IPS-15b (cell line): ENCODE measurements at regions not wholly inside any gene's neighbourhood (a gene's known extent, or its start where the extent isn't known, plus 50 kb on each side); places are given as distances from the start of the nearest gene placed in this dataset.

ENCODE experiments used
- H3K27me3 ChIP-seq: one replicate; pipeline ENCODE4 v1.6.1; 2013; ENCODE audit warnings: low read length; ENCODE audit not compliant: control insufficient read depth, insufficient read depth
- H3K36me3 ChIP-seq: one replicate; pipeline ENCODE4 v1.6.1; 2013; ENCODE audit warnings: low read length; ENCODE audit not compliant: control insufficient read depth, insufficient read depth
- H3K4me1 ChIP-seq: one replicate; pipeline ENCODE4 v1.6.1; 2013; ENCODE audit warnings: mild to moderate bottlenecking, low read length; ENCODE audit not compliant: control insufficient read depth, insufficient read depth
- H3K4me3 ChIP-seq: one replicate; pipeline ENCODE4 v1.5.1; 2013; ENCODE audit warnings: low read depth, low read length
- H3K9ac ChIP-seq: one replicate; pipeline ENCODE4 v1.6.1; 2013; ENCODE audit warnings: low read depth, mild to moderate bottlenecking, low read length
- H3K9me3 ChIP-seq: one replicate; pipeline ENCODE4 v1.6.1; 2013; ENCODE audit warnings: mild to moderate bottlenecking, low read length; ENCODE audit not compliant: control insufficient read depth, insufficient read depth

- no peaks in the 10 kb centered on the region for H3K27me3 ChIP-seq
- H3K4me1 ChIP-seq, result no peaks in the 10 kb centered on the region
- H3K36me3 ChIP-seq, result no peaks in the 10 kb centered on the region
- H3K9me3 ChIP-seq, result no peaks in the 10 kb centered on the region
- no peak overlapping the region for H3K4me3 ChIP-seq
- no peak overlapping the region for H3K9ac ChIP-seq
These were observed 322.5 kb upstream of the SORL1-AS1 start for GRCh38 chr11:121775276-121775675.

GRCh38 chr11:121773076-121773475, 320.3 kb upstream of the SORL1-AS1 start:
- Histone ChIP-seq H3K9me3 (no peaks in the 10 kb centered on the region), H3K4me1 (no peaks in the 10 kb centered on the region), H3K36me3 (no peaks in the 10 kb centered on the region), H3K9ac (no peak overlapping the region), H3K27me3 (no peaks in the 10 kb centered on the region), H3K4me3 (no peak overlapping the region)

- no peak overlapping the region for H3K9ac ChIP-seq
- no peaks in the 10 kb centered on the region for H3K36me3 ChIP-seq
- no peaks in the 10 kb centered on the region for H3K27me3 ChIP-seq
- no peaks in the 10 kb centered on the region for H3K9me3 ChIP-seq
- H3K4me1 ChIP-seq, result no peaks in the 10 kb centered on the region
- H3K4me3 ChIP-seq, result no peak overlapping the region
These were observed 318.3 kb upstream of the SORL1-AS1 start for GRCh38 chr11:121770939-121771595.

- Histone ChIP-seq H3K27me3 (no peaks in the 10 kb centered on the region), H3K9me3 (no peaks in the 10 kb centered on the region), H3K4me3 (no peak overlapping the region), H3K36me3 (no peaks in the 10 kb centered on the region), H3K9ac (no peak overlapping the region), H3K4me1 (no peaks in the 10 kb centered on the region)
These were observed 316.4 kb upstream of the SORL1-AS1 start for GRCh38 chr11:121769191-121769590.

- Histone ChIP-seq H3K4me3 (no peak overlapping the region), H3K9ac (no peak overlapping the region), H3K9me3 (no peaks in the 10 kb centered on the region), H3K4me1 (no peaks in the 10 kb centered on the region), H3K36me3 (no peaks in the 10 kb centered on the region), H3K27me3 (no peaks in the 10 kb centered on the region)
These were observed 314.7 kb upstream of the SORL1-AS1 start for GRCh38 chr11:121767433-121767832.

- Histone ChIP-seq H3K4me3 (no peak overlapping the region), H3K36me3 (no peaks in the 10 kb centered on the region), H3K27me3 (no peaks in the 10 kb centered on the region), H3K9me3 (no peaks in the 10 kb centered on the region), H3K9ac (no peak overlapping the region), H3K4me1 (no peaks in the 10 kb centered on the region)
These were observed 314.2 kb upstream of the SORL1-AS1 start for GRCh38 chr11:121766991-121767390.

GRCh38 chr11:121766166-121766565, 313.4 kb upstream of the SORL1-AS1 start:
- Histone ChIP-seq H3K36me3 (no peaks in the 10 kb centered on the region), H3K27me3 (no peaks in the 10 kb centered on the region), H3K4me1 (no peaks in the 10 kb centered on the region), H3K9me3 (no peaks in the 10 kb centered on the region), H3K4me3 (no peak overlapping the region), H3K9ac (no peak overlapping the region)

GRCh38 chr11:121763526-121763925, 310.8 kb upstream of the SORL1-AS1 start:
- no peak overlapping the region for H3K9ac ChIP-seq
- H3K9me3 ChIP-seq, result no peaks in the 10 kb centered on the region
- H3K4me1 ChIP-seq, result no peaks in the 10 kb centered on the region
- no peak overlapping the region for H3K4me3 ChIP-seq
- peaks cover under 1% of the 10 kb centered on the region for H3K27me3 ChIP-seq
- H3K36me3 ChIP-seq, result no peaks in the 10 kb centered on the region

GRCh38 chr11:121762820-121763219, 310.1 kb upstream of the SORL1-AS1 start:
- Histone ChIP-seq H3K4me3 (no peak overlapping the region), H3K9me3 (no peaks in the 10 kb centered on the region), H3K36me3 (no peaks in the 10 kb centered on the region), H3K9ac (no peak overlapping the region), H3K27me3 (peaks cover 5% of the 10 kb centered on the region), H3K4me1 (no peaks in the 10 kb centered on the region)

GRCh38 chr11:121761186-121761585, 308.4 kb upstream of the SORL1-AS1 start:
- Histone ChIP-seq H3K9ac (no peak overlapping the region), H3K9me3 (no peaks in the 10 kb centered on the region), H3K4me1 (peaks cover 8% of the 10 kb centered on the region), H3K36me3 (no peaks in the 10 kb centered on the region), H3K27me3 (peaks cover 5% of the 10 kb centered on the region), H3K4me3 (no peak overlapping the region)

- Histone ChIP-seq H3K4me3 (no peak overlapping the region), H3K4me1 (peaks cover 18% of the 10 kb centered on the region), H3K9ac (no peak overlapping the region), H3K36me3 (no peaks in the 10 kb centered on the region), H3K9me3 (no peaks in the 10 kb centered on the region), H3K27me3 (peaks cover 5% of the 10 kb centered on the region)
These were observed 304.8 kb upstream of the SORL1-AS1 start for GRCh38 chr11:121757480-121758125.

- peaks cover 18% of the 10 kb centered on the region for H3K4me1 ChIP-seq
- H3K27me3 ChIP-seq, result peaks cover 5% of the 10 kb centered on the region
- H3K9ac ChIP-seq, result no peak overlapping the region
- H3K4me3 ChIP-seq, result no peak overlapping the region
- no peaks in the 10 kb centered on the region for H3K36me3 ChIP-seq
- H3K9me3 ChIP-seq, result no peaks in the 10 kb centered on the region
These were observed 303.1 kb upstream of the SORL1-AS1 start for GRCh38 chr11:121755906-121756305.
